ENCODE measurements at regions not wholly inside any gene's neighbourhood (a gene's known extent, or its start where the extent isn't known, plus 50 kb on each side); places are given as distances from the start of the nearest gene placed in this dataset.

DNA sequence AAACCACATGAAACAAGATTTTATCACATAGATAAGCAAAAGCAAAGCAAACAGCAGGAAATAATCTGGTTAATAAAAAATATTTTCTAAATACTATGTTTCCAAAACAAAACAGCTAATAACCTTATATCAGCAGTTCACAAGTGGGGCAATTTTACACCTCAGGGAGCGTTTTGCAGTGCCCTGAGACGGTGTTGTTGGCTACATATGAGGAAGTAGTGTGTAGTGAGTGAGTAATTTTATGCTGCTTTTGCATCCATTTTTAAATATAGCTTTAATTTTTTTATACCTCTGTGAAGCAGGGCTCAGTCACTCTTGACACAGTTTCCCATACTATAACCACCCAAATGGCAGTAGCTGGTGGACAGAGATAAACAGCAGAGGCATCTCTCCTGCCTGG is 438.5 kb upstream of the B3GAT1 start:
- H3K27ac ChIP-seq (ENCODE audit: low read length): no peak overlapping the region
- no peaks in the 10 kb centered on the region for H3K27me3 ChIP-seq (ENCODE audit: low read depth, low read length)
- H3K4me1 ChIP-seq (ENCODE audit: control insufficient read depth in 1 of 2, insufficient read depth in 2 of 2, low read length in 2 of 2): no peaks in the 10 kb centered on the region
- no peaks in the 10 kb centered on the region for H3K36me3 ChIP-seq (ENCODE audit: control insufficient read depth in 1 of 2, insufficient read depth in 2 of 2, low read length in 2 of 2)
- no peaks in the 10 kb centered on the region for H3K9me3 ChIP-seq (ENCODE audit: control insufficient read depth in 1 of 2, low read length in 2 of 2)
- no peak overlapping the region for H3K4me3 ChIP-seq (ENCODE audit: low read depth in 1 of 2, low read length in 2 of 2)

- no peaks in the 10 kb centered on the region for H3K27me3 ChIP-seq (ENCODE audit: low read depth, low read length)
- no peak overlapping the region for H3K27ac ChIP-seq (ENCODE audit: low read length)
- H3K36me3 ChIP-seq (ENCODE audit: control insufficient read depth in 1 of 2, insufficient read depth in 2 of 2, low read length in 2 of 2): no peaks in the 10 kb centered on the region
- H3K4me1 ChIP-seq (ENCODE audit: control insufficient read depth in 1 of 2, insufficient read depth in 2 of 2, low read length in 2 of 2): no peaks in the 10 kb centered on the region
- no peak overlapping the region for H3K4me3 ChIP-seq (ENCODE audit: low read depth in 1 of 2, low read length in 2 of 2)
- H3K9me3 ChIP-seq (ENCODE audit: control insufficient read depth in 1 of 2, low read length in 2 of 2): no peaks in the 10 kb centered on the region
Observed at GRCh38 chr11:134849833-134850232, 437.8 kb upstream of the B3GAT1 start.

DNA sequence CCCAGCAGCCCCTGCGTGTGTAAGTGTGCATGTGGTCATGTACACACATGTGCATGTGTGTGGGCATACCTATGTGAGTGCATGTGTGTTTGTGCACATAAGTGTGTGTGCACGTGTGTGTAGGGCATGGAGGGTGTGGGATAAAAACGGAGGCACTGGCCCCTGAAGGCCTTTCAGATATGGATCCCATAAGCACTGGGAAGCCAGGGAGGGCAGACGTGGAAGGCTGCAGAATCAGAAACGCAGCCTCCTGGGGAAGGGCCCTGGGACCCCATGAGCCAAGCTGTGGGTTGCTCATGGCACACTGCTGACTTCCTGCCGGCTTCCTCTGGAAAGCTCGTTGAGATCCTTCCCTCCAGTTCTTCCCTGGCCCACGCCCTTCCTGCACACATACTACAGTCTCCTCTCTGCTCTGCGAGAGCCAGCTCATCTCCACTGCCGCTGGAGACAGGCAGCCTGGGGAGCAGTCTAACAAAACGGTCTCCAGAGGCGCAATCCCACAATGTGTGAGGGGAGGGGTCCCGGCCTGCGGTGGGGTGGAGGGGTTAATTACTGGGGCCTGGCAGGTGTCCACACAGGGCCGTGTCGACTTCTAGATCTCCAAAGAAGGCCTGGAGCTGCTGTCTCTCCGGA is 435.2 kb upstream of the B3GAT1 start:
- no peaks in the 10 kb centered on the region for H3K4me1 ChIP-seq (ENCODE audit: control insufficient read depth in 1 of 2, insufficient read depth in 2 of 2, low read length in 2 of 2)
- H3K4me3 ChIP-seq (ENCODE audit: low read depth in 1 of 2, low read length in 2 of 2): no peak overlapping the region
- no peaks in the 10 kb centered on the region for H3K36me3 ChIP-seq (ENCODE audit: control insufficient read depth in 1 of 2, insufficient read depth in 2 of 2, low read length in 2 of 2)
- no peak overlapping the region for H3K27ac ChIP-seq (ENCODE audit: low read length)
- no peaks in the 10 kb centered on the region for H3K9me3 ChIP-seq (ENCODE audit: control insufficient read depth in 1 of 2, low read length in 2 of 2)
- H3K27me3 ChIP-seq (ENCODE audit: low read depth, low read length): no peaks in the 10 kb centered on the region

- Histone ChIP-seq H3K27ac (ENCODE audit: low read length) (no peak overlapping the region), H3K4me1 (ENCODE audit: control insufficient read depth in 1 of 2, insufficient read depth in 2 of 2, low read length in 2 of 2) (no peaks in the 10 kb centered on the region), H3K36me3 (ENCODE audit: control insufficient read depth in 1 of 2, insufficient read depth in 2 of 2, low read length in 2 of 2) (no peaks in the 10 kb centered on the region), H3K9me3 (ENCODE audit: control insufficient read depth in 1 of 2, low read length in 2 of 2) (no peaks in the 10 kb centered on the region), H3K4me3 (ENCODE audit: low read depth in 1 of 2, low read length in 2 of 2) (no peak overlapping the region), H3K27me3 (ENCODE audit: low read depth, low read length) (no peaks in the 10 kb centered on the region)
Observed at GRCh38 chr11:134846328-134847082, 434.5 kb upstream of the B3GAT1 start.

DNA sequence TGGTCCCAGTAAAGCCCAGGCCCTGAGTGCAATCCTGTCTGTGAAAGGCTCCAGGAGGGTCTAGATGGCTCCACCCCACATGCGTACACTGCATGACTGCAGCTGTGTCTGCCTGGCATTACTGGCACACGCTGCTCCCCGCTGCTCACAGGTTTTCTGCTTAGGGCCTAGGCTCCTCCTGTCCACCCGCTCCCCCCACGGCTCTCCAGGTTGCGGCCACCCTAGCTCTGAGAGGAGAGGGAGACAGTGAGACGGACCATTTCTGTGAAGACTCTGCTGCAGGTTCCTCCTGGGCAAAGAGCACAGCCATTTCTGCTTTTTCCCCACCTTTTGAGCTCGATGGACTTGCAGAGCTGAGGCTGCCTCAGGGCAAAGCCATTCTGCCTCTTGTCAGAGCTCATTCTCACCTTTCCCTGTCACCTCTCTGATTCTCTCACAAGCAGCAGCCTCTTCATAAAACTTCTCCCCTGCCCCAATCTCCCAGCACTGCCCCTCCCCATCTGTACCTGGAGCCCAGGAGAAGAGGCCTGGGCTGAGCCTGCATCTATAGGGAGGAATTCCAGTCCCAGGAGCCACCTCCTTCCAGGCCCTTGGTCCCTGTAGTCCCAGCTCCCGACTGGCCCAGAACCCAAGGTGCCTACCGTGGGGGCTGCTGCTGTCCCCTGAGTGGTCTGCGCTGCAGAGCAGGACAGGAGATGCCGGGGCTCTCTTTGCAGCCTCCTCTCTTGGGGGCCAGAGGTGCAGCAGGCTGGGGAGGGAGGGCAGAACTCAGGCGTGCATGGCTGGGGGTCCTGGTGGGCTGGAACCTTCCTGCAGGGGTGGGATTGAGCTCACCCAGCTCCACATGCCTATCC is 433.7 kb upstream of the B3GAT1 start:
- Histone ChIP-seq H3K36me3 (ENCODE audit: control insufficient read depth in 1 of 2, insufficient read depth in 2 of 2, low read length in 2 of 2) (no peaks in the 10 kb centered on the region), H3K27me3 (ENCODE audit: low read depth, low read length) (no peaks in the 10 kb centered on the region), H3K4me3 (ENCODE audit: low read depth in 1 of 2, low read length in 2 of 2) (no peak overlapping the region), H3K4me1 (ENCODE audit: control insufficient read depth in 1 of 2, insufficient read depth in 2 of 2, low read length in 2 of 2) (no peaks in the 10 kb centered on the region), H3K27ac (ENCODE audit: low read length) (no peak overlapping the region), H3K9me3 (ENCODE audit: control insufficient read depth in 1 of 2, low read length in 2 of 2) (no peaks in the 10 kb centered on the region)

DNA sequence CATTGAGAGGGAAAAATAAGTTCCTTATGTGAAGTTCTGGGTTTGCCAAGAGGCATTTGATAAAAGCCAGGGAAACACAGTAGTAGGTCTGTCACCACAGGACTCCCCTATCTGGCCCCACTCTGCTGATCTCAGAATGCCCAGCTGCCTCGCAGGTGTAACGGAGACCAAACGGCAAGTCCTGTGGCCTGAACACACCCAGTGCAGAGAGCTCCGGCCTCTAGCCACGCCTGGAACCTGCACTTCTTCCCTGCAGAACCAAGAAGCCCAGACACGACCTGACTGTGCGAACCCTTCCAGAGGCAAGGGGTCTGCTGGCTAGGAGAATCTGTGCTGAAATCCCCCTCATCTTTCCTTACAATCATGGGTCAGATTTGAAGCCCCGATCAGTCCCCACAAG is 432.8 kb upstream of the B3GAT1 start:
- Histone ChIP-seq H3K36me3 (ENCODE audit: control insufficient read depth in 1 of 2, insufficient read depth in 2 of 2, low read length in 2 of 2) (no peaks in the 10 kb centered on the region), H3K4me3 (ENCODE audit: low read depth in 1 of 2, low read length in 2 of 2) (no peak overlapping the region), H3K27ac (ENCODE audit: low read length) (no peak overlapping the region), H3K9me3 (ENCODE audit: control insufficient read depth in 1 of 2, low read length in 2 of 2) (no peaks in the 10 kb centered on the region), H3K4me1 (ENCODE audit: control insufficient read depth in 1 of 2, insufficient read depth in 2 of 2, low read length in 2 of 2) (no peaks in the 10 kb centered on the region), H3K27me3 (ENCODE audit: low read depth, low read length) (no peaks in the 10 kb centered on the region)

DNA sequence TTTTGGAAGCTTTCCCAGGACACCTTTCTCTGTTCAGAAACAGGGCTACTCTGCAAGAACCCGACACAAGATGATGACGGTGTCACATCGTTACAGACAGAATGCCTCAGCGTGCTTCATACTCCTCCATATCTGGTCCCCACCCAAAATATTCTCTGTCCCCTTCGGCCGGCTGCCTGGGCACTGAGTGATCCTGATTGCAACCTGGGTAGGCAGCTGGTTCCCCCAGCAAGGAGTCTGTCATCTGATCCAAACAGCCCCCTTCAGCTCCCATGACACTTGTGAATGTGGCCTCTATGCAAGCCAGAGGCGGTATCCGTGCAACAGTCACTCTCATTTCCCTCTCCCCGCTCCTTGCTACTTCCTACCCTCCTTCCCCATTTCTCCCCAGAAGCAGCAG is 431.7 kb upstream of the B3GAT1 start:
- no peaks in the 10 kb centered on the region for H3K36me3 ChIP-seq (ENCODE audit: control insufficient read depth in 1 of 2, insufficient read depth in 2 of 2, low read length in 2 of 2)
- H3K4me3 ChIP-seq (ENCODE audit: low read depth in 1 of 2, low read length in 2 of 2): no peak overlapping the region
- no peaks in the 10 kb centered on the region for H3K4me1 ChIP-seq (ENCODE audit: control insufficient read depth in 1 of 2, insufficient read depth in 2 of 2, low read length in 2 of 2)
- no peaks in the 10 kb centered on the region for H3K27me3 ChIP-seq (ENCODE audit: low read depth, low read length)
- H3K27ac ChIP-seq (ENCODE audit: low read length): no peak overlapping the region
- no peaks in the 10 kb centered on the region for H3K9me3 ChIP-seq (ENCODE audit: control insufficient read depth in 1 of 2, low read length in 2 of 2)

GRCh38 chr11:134843020-134843419 is 431.0 kb upstream of the B3GAT1 start:
- Histone ChIP-seq H3K36me3 (ENCODE audit: control insufficient read depth in 1 of 2, insufficient read depth in 2 of 2, low read length in 2 of 2) (no peaks in the 10 kb centered on the region), H3K4me3 (ENCODE audit: low read depth in 1 of 2, low read length in 2 of 2) (no peak overlapping the region), H3K9me3 (ENCODE audit: control insufficient read depth in 1 of 2, low read length in 2 of 2) (no peaks in the 10 kb centered on the region), H3K27me3 (ENCODE audit: low read depth, low read length) (no peaks in the 10 kb centered on the region), H3K27ac (ENCODE audit: low read length) (no peak overlapping the region), H3K4me1 (ENCODE audit: control insufficient read depth in 1 of 2, insufficient read depth in 2 of 2, low read length in 2 of 2) (no peaks in the 10 kb centered on the region)

DNA sequence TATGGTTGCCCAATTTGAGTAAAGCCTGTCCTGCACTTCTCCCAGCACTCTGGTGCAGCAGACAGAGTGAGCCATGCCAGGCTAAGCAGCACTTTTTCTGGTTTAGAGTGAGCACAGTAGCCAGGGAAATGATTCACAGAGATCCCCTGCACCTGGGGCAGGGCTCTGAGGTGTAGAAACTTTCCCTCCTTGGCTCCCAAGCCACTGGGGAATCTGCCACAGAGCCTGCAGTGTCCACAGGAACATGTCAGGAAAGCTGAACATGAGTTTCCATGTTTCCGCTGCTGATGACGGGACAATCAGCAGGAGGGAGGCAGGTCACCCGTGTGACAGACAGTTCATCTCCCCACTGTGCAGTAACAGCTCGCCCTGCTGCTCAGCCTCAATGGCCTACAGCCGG is 429.9 kb upstream of the B3GAT1 start:
- H3K9me3 ChIP-seq (ENCODE audit: control insufficient read depth in 1 of 2, low read length in 2 of 2): no peaks in the 10 kb centered on the region
- no peaks in the 10 kb centered on the region for H3K4me1 ChIP-seq (ENCODE audit: control insufficient read depth in 1 of 2, insufficient read depth in 2 of 2, low read length in 2 of 2)
- no peak overlapping the region for H3K4me3 ChIP-seq (ENCODE audit: low read depth in 1 of 2, low read length in 2 of 2)
- H3K27me3 ChIP-seq (ENCODE audit: low read depth, low read length): no peaks in the 10 kb centered on the region
- no peaks in the 10 kb centered on the region for H3K36me3 ChIP-seq (ENCODE audit: control insufficient read depth in 1 of 2, insufficient read depth in 2 of 2, low read length in 2 of 2)
- H3K27ac ChIP-seq (ENCODE audit: low read length): no peak overlapping the region

GRCh38 chr11:134841411-134841810 is 429.4 kb upstream of the B3GAT1 start:
- H3K27me3 ChIP-seq (ENCODE audit: low read depth, low read length): no peaks in the 10 kb centered on the region

GRCh38 chr11:134840945-134841344 is 428.9 kb upstream of the B3GAT1 start:
- Histone ChIP-seq H3K4me1 (ENCODE audit: control insufficient read depth in 1 of 2, insufficient read depth in 2 of 2, low read length in 2 of 2) (no peaks in the 10 kb centered on the region), H3K9me3 (ENCODE audit: control insufficient read depth in 1 of 2, low read length in 2 of 2) (no peaks in the 10 kb centered on the region), H3K27ac (ENCODE audit: low read length) (no peak overlapping the region), H3K27me3 (ENCODE audit: low read depth, low read length) (no peaks in the 10 kb centered on the region), H3K36me3 (ENCODE audit: control insufficient read depth in 1 of 2, insufficient read depth in 2 of 2, low read length in 2 of 2) (no peaks in the 10 kb centered on the region), H3K4me3 (ENCODE audit: low read depth in 1 of 2, low read length in 2 of 2) (no peak overlapping the region)

More at GRCh38 chr11:134841411-134841810, 429.4 kb upstream of the B3GAT1 start:
- Histone ChIP-seq H3K4me1 (ENCODE audit: control insufficient read depth in 1 of 2, insufficient read depth in 2 of 2, low read length in 2 of 2) (no peaks in the 10 kb centered on the region), H3K9me3 (ENCODE audit: control insufficient read depth in 1 of 2, low read length in 2 of 2) (no peaks in the 10 kb centered on the region), H3K27ac (ENCODE audit: low read length) (no peak overlapping the region), H3K4me3 (ENCODE audit: low read depth in 1 of 2, low read length in 2 of 2) (no peak overlapping the region), H3K36me3 (ENCODE audit: control insufficient read depth in 1 of 2, insufficient read depth in 2 of 2, low read length in 2 of 2) (no peaks in the 10 kb centered on the region)
